NB4 (cell line): ENCODE measurements at regions not wholly inside any gene's neighbourhood (a gene's known extent, or its start where the extent isn't known, plus 50 kb on each side); places are given as distances from the start of the nearest gene placed in this dataset.

ENCODE experiments used
- MYC ChIP-seq: IDR thresholded peaks from 2 replicates; pipeline ENCODE4 v1.6.1; 2011; ENCODE audit warnings: low read depth, low read length
- POLR2A ChIP-seq: IDR thresholded peaks from 2 replicates; pipeline ENCODE4 v1.6.1; 2011; ENCODE audit warnings: mild to moderate bottlenecking; ENCODE audit not compliant: insufficient read length; ENCODE audit errors: extremely low read depth
- TF ChIP-seq, protein P1 (sequence below): IDR thresholded peaks from one replicate; pipeline ENCODE4 v1.5.1; 2012; ENCODE audit warnings: low read depth, low read length
- TF ChIP-seq, protein P2 (sequence below): IDR thresholded peaks from 2 replicates; pipeline ENCODE4 v1.6.1; 2011; ENCODE audit warnings: low read depth, low read length

DNA sequence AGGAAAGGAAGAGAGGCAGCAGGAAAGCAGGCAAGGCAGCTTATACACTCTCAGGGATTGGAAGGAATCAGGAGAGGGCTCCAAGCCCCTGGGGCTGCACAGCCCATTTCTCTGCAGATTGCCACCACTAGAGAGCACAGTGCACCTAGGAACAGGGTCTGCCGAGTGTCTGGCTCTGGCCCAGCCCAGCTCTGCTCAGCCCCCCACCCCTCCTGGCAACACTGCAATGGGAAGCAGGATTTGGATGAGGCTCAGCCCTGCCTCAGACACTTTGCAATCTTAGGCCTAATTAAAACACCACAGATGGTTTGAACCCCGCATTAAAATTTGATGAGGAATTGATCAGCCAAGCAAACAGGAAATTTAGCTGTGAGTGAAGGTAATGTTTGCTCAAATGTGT, 252.7 kb downstream of the DHX35 start:
- TF ChIP-seq POLR2A (no peak), MYC (no peak)
- TF ChIP-seq, protein P1, sequence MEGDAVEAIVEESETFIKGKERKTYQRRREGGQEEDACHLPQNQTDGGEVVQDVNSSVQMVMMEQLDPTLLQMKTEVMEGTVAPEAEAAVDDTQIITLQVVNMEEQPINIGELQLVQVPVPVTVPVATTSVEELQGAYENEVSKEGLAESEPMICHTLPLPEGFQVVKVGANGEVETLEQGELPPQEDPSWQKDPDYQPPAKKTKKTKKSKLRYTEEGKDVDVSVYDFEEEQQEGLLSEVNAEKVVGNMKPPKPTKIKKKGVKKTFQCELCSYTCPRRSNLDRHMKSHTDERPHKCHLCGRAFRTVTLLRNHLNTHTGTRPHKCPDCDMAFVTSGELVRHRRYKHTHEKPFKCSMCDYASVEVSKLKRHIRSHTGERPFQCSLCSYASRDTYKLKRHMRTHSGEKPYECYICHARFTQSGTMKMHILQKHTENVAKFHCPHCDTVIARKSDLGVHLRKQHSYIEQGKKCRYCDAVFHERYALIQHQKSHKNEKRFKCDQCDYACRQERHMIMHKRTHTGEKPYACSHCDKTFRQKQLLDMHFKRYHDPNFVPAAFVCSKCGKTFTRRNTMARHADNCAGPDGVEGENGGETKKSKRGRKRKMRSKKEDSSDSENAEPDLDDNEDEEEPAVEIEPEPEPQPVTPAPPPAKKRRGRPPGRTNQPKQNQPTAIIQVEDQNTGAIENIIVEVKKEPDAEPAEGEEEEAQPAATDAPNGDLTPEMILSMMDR = no peak
- TF ChIP-seq, protein P2, sequence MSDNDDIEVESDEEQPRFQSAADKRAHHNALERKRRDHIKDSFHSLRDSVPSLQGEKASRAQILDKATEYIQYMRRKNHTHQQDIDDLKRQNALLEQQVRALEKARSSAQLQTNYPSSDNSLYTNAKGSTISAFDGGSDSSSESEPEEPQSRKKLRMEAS = no peak
